ENCODE measurements at regions not wholly inside any gene's neighbourhood (a gene's known extent, or its start where the extent isn't known, plus 50 kb on each side); places are given as distances from the start of the nearest gene placed in this dataset.

- WGBS, 2 donors, result 39 to 64% methylated on average over 2 to 5 of the region's 5 CpGs
- intact Hi-C loops (cut with DNase I), result no loop called here
- DNase-seq, result no peak
- TF ChIP-seq CTCF (IDR thresholded peaks at IDR 0.05) (no peak), POLR2A (IDR thresholded peaks at IDR 0.05) (no peak)
- H3K9me3 ChIP-seq, result no peaks in the 10 kb centered on the region
- H3K27me3 ChIP-seq, result no peaks in the 10 kb centered on the region
- H3K36me3 ChIP-seq, result no peaks in the 10 kb centered on the region
- no peak overlapping the region for H3K4me3 ChIP-seq
- H3K27ac ChIP-seq, result no peak overlapping the region
- H3K4me1 ChIP-seq, result peaks cover 0 to 11% (median 0%) of the 10 kb centered on the region in 3 donors
These were observed 166.5 kb downstream of the EBLN2 start for GRCh38 chr3:73228000-73228399.

GRCh38 chr3:73228437-73228836 lies 167.0 kb downstream of the EBLN2 start:
- H3K36me3 ChIP-seq, result no peaks in the 10 kb centered on the region
- H3K9me3 ChIP-seq, result no peaks in the 10 kb centered on the region
- TF ChIP-seq POLR2A (IDR thresholded peaks at IDR 0.05) (no peak), CTCF (IDR thresholded peaks at IDR 0.05) (no peak)
- DNase-seq, result no peak
- intact Hi-C loops (cut with DNase I), result no loop called here
- H3K27ac ChIP-seq, result no peak overlapping the region
- H3K4me3 ChIP-seq, result no peak overlapping the region
- H3K27me3 ChIP-seq, result no peaks in the 10 kb centered on the region
- WGBS, 2 donors, result 29 to 51% methylated on average over 5 of the region's 5 CpGs
- H3K4me1 ChIP-seq, result peaks cover 0 to 11% (median 0%) of the 10 kb centered on the region in 3 donors

- H3K27ac ChIP-seq, result no peak overlapping the region
- no peaks in the 10 kb centered on the region for H3K36me3 ChIP-seq
- 21 to 45% methylated on average over 8 of the region's 8 CpGs for WGBS, 2 donors
- intact Hi-C loops (cut with DNase I), result no loop called here
- TF ChIP-seq CTCF (IDR thresholded peaks at IDR 0.05), result no peak
- TF ChIP-seq POLR2A (IDR thresholded peaks at IDR 0.05), result no peak
- no peak for DNase-seq
- no peaks in the 10 kb centered on the region for H3K9me3 ChIP-seq
- no peaks in the 10 kb centered on the region for H3K27me3 ChIP-seq
- H3K4me1 ChIP-seq, result peaks cover 0 to 11% (median 0%) of the 10 kb centered on the region in 3 donors
- H3K4me3 ChIP-seq, result no peak overlapping the region
These were observed 167.5 kb downstream of the EBLN2 start for GRCh38 chr3:73228959-73229358.

- intact Hi-C loops (cut with DNase I), result no loop called here
- DNase-seq, result no peak
- Histone ChIP-seq H3K27ac (no peak overlapping the region), H3K27me3 (no peaks in the 10 kb centered on the region), H3K36me3 (no peaks in the 10 kb centered on the region), H3K4me3 (no peak overlapping the region), H3K4me1 (no peaks in the 10 kb centered on the region), H3K9me3 (no peaks in the 10 kb centered on the region)
- TF ChIP-seq CTCF (IDR thresholded peaks at IDR 0.05), result no peak
- TF ChIP-seq POLR2A (IDR thresholded peaks at IDR 0.05), result no peak
- WGBS, 2 donors, result 83 to 84% methylated on average over 4 of the region's 4 CpGs
These were observed 173.0 kb downstream of the EBLN2 start for GRCh38 chr3:73234354-73235014.

DNA sequence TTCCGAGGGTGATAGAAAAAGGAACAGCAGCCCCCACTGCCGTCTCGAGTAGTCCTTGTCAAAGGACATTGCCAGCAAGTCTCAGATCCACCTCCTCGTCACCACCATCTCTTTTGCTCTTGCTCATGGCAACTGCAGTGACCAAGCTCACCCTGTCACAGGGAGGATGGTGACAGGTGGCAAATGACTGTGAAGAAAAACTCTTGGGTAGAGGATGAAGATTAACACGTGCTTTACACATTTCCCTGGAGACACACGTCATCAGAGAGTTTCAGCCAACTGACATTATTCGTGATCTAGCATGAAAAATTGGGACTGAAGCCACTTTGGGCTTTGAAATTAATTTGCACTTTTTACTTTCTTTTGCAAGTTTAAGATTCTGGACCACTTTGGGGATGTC lies 174.3 kb downstream of the EBLN2 start:
- Histone ChIP-seq H3K4me3 (no peak overlapping the region), H3K36me3 (no peaks in the 10 kb centered on the region), H3K4me1 (no peaks in the 10 kb centered on the region), H3K27me3 (no peaks in the 10 kb centered on the region), H3K9me3 (no peaks in the 10 kb centered on the region), H3K27ac (no peak overlapping the region)
- 57 to 81% methylated on average over 6 to 7 of the region's 7 CpGs for WGBS, 2 donors
- intact Hi-C loops (cut with DNase I), result no loop called here
- no peak for DNase-seq
- TF ChIP-seq CTCF (IDR thresholded peaks at IDR 0.05) (no peak), POLR2A (IDR thresholded peaks at IDR 0.05) (no peak)
